ENCODE measurements at regions not wholly inside any gene's neighbourhood (a gene's known extent, or its start where the extent isn't known, plus 50 kb on each side); places are given as distances from the start of the nearest gene placed in this dataset.

GRCh38 chr22:46072110-46072881, 78.0 kb upstream of the PPARA start:
- Histone ChIP-seq H3K27me3 (no peaks in the 10 kb centered on the region), H3K27ac (peak overlapping the region; percentile 96 to 99 (median 98)), H3K4me3 (peak overlapping the region; percentile 73 to 88 (median 77)), H3K9me3 (no peaks in the 10 kb centered on the region), H3K4me1 (peaks cover 0 to 61% (median 49%) of the 10 kb centered on the region in 4 donors), H3K36me3 (no peaks in the 10 kb centered on the region)
- TF ChIP-seq EP300 (IDR thresholded peaks at IDR 0.05), result no peak
- peak in 1 of 4 donors; percentile 68 for TF ChIP-seq POLR2AphosphoS5 (IDR thresholded peaks at IDR 0.05)
- WGBS, 2 donors, result 1 to 2% methylated on average over 81 of the region's 81 CpGs
- intact Hi-C loops (cut with DNase I), result no loop called here
- DNase-seq, result peak; percentile 83

DNA sequence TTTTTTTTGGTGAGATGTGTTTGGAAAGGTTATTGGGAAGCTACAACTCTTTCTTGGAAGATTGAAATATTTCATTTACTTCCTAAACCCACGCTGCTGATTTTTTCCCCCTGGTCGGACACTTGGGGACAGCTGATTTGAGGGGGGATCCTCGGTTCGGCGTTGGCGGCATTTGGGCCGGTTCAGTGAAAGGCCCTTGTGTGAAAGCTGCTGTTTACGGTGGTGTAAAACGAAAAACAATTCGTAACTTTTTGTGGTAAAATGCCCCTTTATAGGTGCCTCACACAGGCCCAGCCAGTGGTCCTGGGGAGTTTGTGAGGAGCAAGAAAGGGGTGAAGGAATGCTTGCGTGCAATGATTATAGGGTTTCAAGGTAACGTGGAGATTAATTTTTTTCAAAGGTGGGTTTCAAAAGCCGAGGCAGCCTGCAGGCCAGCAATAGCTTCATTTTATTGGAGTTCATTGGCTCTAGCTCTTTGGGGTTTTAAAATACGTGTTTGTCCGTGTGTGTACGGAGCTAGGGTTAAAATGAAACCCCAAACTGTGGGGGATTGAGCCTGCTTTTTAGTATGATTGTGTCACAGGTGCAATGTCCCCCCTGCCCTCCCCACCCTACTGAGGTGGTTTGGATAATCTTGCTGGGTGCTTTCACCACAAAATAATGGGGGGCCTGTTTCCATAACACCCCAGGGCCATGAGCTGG, 77.2 kb upstream of the PPARA start:
- intact Hi-C loops (cut with DNase I), result no loop called here
- H3K27ac ChIP-seq, result peak overlapping the region; percentile 96 to 99 (median 98)
- peaks cover 0 to 61% (median 49%) of the 10 kb centered on the region in 4 donors for H3K4me1 ChIP-seq
- no peaks in the 10 kb centered on the region for H3K9me3 ChIP-seq
- no peaks in the 10 kb centered on the region for H3K36me3 ChIP-seq
- TF ChIP-seq CTCF (IDR thresholded peaks at IDR 0.05) (no peak), POLR2AphosphoS5 (IDR thresholded peaks at IDR 0.05) (no peak), POLR2A (IDR thresholded peaks at IDR 0.05) (no peak), EP300 (IDR thresholded peaks at IDR 0.05) (no peak)
- no peaks in the 10 kb centered on the region for H3K27me3 ChIP-seq
- peak; percentile 55 for DNase-seq
- 6 to 45% methylated on average over 16 of the region's 16 CpGs for WGBS, 2 donors
- peak overlapping the region; percentile 73 to 88 (median 77) for H3K4me3 ChIP-seq

DNA sequence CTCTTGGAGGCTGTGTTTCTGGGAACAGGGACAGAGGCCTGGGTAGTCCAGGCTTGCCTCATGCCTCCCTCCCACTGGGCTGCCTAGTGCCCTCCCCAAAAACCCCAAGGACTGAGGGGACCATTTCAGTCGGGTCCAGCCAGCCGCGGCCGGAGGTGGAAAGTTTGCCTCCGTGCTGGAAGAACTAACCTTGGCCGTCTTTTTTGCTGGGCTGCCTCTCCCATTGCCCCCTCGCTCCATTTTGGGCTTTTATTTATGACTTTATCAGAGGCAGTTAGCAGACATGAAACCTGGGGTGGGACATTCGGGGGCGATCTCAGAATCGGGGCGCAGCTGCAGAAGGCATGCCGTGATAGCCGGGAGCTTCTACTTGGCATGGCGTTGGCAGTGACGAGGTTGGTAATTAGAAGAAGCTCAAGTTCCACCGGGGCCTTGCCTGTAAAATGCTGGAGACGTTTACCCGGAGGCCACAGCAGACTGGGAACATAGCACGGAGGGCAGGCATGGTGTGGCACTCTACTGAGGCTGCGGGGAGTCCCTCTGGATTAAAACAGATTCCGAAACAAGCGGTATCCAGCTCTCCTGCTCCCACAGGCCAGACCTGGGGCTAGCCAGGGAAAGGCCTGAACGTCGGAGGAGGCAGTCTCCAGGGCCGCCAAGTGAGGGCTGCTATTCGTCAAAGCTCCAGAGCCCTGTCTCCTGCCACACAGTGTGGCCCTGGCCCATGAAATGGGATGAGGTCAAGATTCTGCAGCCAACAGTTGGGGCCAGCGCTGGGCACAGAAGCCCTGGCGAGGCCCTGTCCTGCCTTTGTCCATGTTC, 76.4 kb upstream of the PPARA start:
- TF ChIP-seq POLR2A (IDR thresholded peaks at IDR 0.05) (peak; percentile 53), CTCF (IDR thresholded peaks at IDR 0.05) (no peak), EP300 (IDR thresholded peaks at IDR 0.05) (no peak), POLR2AphosphoS5 (IDR thresholded peaks at IDR 0.05) (peak; percentile 72 to 90 (median 81))
- H3K36me3 ChIP-seq, result no peaks in the 10 kb centered on the region
- WGBS, 2 donors, result 10 to 58% methylated on average over 28 of the region's 28 CpGs
- peaks cover 0 to 62% (median 50%) of the 10 kb centered on the region in 4 donors for H3K4me1 ChIP-seq
- H3K4me3 ChIP-seq, result peak overlapping the region; percentile 73 to 88 (median 77)
- intact Hi-C loops (cut with DNase I), result no loop called here
- peak overlapping the region; percentile 96 to 99 (median 98) for H3K27ac ChIP-seq
- peak; percentile 89 for DNase-seq
- H3K9me3 ChIP-seq, result no peaks in the 10 kb centered on the region
- H3K27me3 ChIP-seq, result no peaks in the 10 kb centered on the region

GRCh38 chr22:46074771-46075551, 75.4 kb upstream of the PPARA start:
- Histone ChIP-seq H3K4me3 (peak overlapping the region; percentile 73 to 88 (median 77)), H3K36me3 (no peaks in the 10 kb centered on the region), H3K27ac (peak overlapping the region; percentile 96 to 99 (median 98)), H3K9me3 (no peaks in the 10 kb centered on the region), H3K27me3 (no peaks in the 10 kb centered on the region), H3K4me1 (peaks cover 0 to 64% (median 56%) of the 10 kb centered on the region in 4 donors)
- TF ChIP-seq POLR2A (IDR thresholded peaks at IDR 0.05), result no peak
- no peak for TF ChIP-seq CTCF (IDR thresholded peaks at IDR 0.05)
- TF ChIP-seq POLR2AphosphoS5 (IDR thresholded peaks at IDR 0.05), result no peak
- no peak for TF ChIP-seq EP300 (IDR thresholded peaks at IDR 0.05)
- peak; percentile 68 for DNase-seq
- intact Hi-C loops (cut with DNase I), result no loop called here
- WGBS, 2 donors, result 8 to 58% methylated on average over 19 of the region's 19 CpGs
